ENCODE measurements at regions not wholly inside any gene's neighbourhood (a gene's known extent, or its start where the extent isn't known, plus 50 kb on each side); places are given as distances from the start of the nearest gene placed in this dataset.
"Not testable (repeated sequence)": the region's sequence is repeated elsewhere in the genome, so short reads cannot be mapped to it uniquely, and the experiment has no call there.

DNA sequence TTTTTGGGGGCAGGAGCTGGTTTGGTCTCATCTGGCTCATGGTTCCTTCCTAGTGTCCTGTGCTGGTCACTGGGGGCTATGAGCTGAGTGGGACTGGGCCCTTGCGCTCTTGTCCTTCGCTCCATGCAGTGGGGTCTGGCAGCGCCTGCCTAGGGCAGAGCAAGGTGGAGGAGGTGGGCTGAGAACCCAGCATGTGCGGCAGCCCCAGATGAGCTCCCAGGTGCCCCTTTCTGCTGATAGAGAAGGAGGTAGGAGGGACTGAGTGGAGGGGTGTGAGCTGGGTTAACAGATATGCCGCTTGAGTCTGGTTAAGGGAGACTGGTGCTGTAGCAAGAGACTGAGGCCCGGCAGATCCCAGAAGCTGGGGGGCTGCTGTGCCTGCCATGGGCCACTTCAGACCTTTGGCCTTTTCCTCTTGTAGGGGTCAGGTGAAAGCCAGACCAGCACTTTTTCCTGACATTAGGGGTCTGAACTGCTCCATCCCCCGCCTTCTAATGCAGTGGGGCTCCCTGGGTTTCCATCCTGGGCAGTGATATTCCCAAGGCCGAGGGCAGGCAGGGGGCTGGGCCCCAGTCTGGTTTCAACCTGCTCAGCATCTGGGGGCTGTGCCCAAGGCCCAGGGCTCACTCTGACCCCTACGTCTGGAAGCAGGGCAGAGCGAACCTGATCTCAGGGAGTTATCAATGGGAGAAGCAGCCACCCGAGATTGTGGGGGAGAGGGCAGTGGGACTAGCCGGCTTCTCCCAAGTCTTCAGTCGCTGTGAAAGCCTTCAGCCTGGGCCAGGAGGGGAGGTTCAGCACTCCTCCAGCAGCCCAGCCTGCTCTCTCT is 62.9 kb upstream of the PRR23C start:
- no peaks in the 10 kb centered on the region for H3K36me3 ChIP-seq (ENCODE audit: insufficient read depth, low read length)
- no peaks in the 10 kb centered on the region for H3K79me2 ChIP-seq (ENCODE audit: control insufficient read depth, insufficient read depth, low read length, unreplicated experiment)
- H3K27me3 ChIP-seq (ENCODE audit: insufficient read depth, low read length) = peaks cover 44% of the 10 kb centered on the region
- H3K27ac ChIP-seq (ENCODE audit: low read depth, low read length) = no peak overlapping the region
- H2AFZ ChIP-seq (ENCODE audit: low read length, unreplicated experiment) = no peak overlapping the region
- no peak overlapping the region for H3K4me3 ChIP-seq (ENCODE audit: low read depth, low read length)
- no peaks in the 10 kb centered on the region for H3K4me1 ChIP-seq (ENCODE audit: control insufficient read depth, insufficient read depth, low read length, unreplicated experiment)

DNA sequence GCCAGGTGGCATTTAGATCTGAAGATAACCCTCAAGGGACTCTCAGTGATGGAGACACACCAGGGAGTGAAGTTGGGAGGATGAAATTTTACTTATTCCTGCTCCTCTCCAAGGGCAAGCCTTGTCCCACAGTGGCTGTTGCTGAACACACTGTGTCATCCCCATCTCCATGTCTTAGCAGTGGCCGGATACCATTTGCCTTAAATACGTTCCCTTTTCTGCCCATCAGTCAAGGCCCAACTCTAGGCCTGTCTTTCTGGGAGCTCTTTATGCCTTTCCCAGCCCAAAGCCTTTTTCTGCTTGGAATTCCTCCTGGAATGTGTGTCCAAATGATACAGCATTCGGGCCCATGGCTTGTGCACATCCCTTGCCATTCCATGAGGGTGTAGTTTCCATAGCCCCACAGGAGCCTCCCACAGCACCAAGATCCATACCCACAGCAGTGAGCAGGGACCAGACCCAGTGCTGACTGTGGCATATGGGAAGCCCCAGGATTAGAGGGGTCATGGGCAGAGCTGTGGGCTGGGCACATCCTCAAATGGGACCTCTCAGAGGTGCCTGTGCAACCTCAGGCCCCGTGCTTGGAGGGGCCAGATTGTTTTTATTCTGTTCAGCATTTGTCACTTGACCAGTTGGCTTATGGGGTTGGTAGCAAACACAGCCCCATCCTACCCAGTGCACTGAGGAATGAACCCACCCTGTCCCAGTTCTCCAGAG is 63.7 kb upstream of the PRR23C start:
- no peaks in the 10 kb centered on the region for H3K36me3 ChIP-seq (ENCODE audit: insufficient read depth, low read length)
- H3K79me2 ChIP-seq (ENCODE audit: control insufficient read depth, insufficient read depth, low read length, unreplicated experiment) = no peaks in the 10 kb centered on the region
- peaks cover 40% of the 10 kb centered on the region for H3K27me3 ChIP-seq (ENCODE audit: insufficient read depth, low read length)
- H3K4me3 ChIP-seq (ENCODE audit: low read depth, low read length) = no peak overlapping the region
- H3K27ac ChIP-seq (ENCODE audit: low read depth, low read length) = no peak overlapping the region
- H3K4me1 ChIP-seq (ENCODE audit: control insufficient read depth, insufficient read depth, low read length, unreplicated experiment) = no peaks in the 10 kb centered on the region
- no peak overlapping the region for H2AFZ ChIP-seq (ENCODE audit: low read length, unreplicated experiment)

DNA sequence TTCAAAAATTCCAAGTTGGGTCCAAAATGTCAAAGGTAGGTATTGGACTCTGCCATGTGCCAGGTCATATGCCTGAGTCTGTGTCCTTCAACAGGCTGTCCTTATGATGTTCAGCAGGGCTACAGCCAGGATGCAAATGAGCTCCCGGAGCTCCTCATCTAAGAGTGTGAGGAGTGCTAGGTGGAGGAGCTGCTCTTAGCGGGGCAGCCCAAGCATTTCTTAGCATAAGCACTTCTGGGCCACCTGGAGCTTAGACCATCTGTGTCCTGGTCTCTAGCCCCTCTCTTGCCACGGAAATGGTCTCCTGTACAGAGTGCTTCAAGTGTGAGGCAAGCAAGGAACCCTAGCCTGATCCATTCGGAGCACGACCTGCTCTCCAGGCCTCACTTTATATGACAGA is 64.6 kb upstream of the PRR23C start:
- Histone ChIP-seq H3K36me3 (ENCODE audit: insufficient read depth, low read length) (no peaks in the 10 kb centered on the region), H3K4me3 (ENCODE audit: low read depth, low read length) (no peak overlapping the region), H3K27ac (ENCODE audit: low read depth, low read length) (no peak overlapping the region), H3K4me1 (ENCODE audit: control insufficient read depth, insufficient read depth, low read length, unreplicated experiment) (no peaks in the 10 kb centered on the region), H2AFZ (ENCODE audit: low read length, unreplicated experiment) (no peak overlapping the region), H3K27me3 (ENCODE audit: insufficient read depth, low read length) (peaks cover 35% of the 10 kb centered on the region), H3K79me2 (ENCODE audit: control insufficient read depth, insufficient read depth, low read length, unreplicated experiment) (no peaks in the 10 kb centered on the region)

DNA sequence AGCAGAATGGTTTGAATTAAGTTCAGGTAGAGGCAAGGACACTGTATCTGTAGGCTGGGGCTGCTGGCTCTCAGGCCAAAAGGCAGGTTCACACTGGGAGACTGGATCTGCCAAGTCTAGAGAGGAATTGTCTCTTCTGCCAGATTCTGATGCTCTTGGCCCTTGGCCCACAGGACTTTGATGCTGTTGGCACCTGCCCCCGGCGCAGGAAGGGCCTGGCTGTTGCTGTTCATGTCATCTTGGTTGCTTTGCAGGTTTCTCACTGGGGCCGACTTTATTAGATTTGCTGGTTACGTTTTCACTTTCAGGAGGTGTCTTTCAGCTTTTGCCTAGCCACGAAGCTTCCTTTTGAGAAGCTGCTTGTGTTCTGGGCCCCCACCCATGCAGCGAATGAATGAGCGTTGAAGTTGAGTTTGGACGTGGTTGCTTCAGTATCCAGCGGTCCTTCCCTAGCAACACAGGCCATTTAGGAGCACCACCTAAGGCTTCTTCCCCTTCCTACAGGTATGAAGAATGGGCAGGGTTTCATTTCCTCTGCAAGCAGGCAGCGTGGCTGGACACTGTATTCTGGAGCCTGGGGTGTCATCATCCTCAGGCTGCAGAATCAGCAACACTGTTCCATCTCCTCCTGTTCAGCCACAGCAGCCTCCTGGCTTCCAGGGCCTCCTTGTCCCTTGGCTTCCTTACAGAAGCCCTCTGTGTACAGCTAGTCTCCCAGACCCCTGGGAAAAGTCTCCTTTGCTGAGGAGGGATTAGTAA is 65.6 kb upstream of the PRR23C start:
- Histone ChIP-seq H3K4me1 (ENCODE audit: control insufficient read depth, insufficient read depth, low read length, unreplicated experiment) (no peaks in the 10 kb centered on the region), H3K27me3 (ENCODE audit: insufficient read depth, low read length) (peaks cover 35% of the 10 kb centered on the region), H3K27ac (ENCODE audit: low read depth, low read length) (no peak overlapping the region), H3K4me3 (ENCODE audit: low read depth, low read length) (no peak overlapping the region), H3K79me2 (ENCODE audit: control insufficient read depth, insufficient read depth, low read length, unreplicated experiment) (no peaks in the 10 kb centered on the region), H2AFZ (ENCODE audit: low read length, unreplicated experiment) (no peak overlapping the region), H3K36me3 (ENCODE audit: insufficient read depth, low read length) (no peaks in the 10 kb centered on the region)

DNA sequence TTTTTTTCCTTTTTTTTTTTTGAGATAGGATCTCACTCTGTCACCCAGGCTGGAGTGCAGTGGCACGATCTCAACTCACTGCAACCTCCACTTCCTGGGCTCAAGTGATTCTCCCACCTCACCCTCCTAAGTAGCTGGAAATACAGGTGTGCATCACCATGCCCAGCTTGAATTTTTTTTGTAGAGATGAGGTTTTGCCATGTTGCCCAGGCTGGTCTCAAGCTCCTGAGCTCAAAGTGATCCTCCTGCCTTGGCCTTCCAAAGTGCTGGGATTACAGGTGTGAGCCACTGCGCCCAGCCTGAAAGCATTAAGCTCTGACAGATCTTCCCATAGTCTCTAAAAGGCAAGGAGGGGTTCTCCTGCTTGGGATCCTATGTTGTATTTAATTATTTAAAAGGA is 66.2 kb upstream of the PRR23C start:
- not testable (repeated sequence) for H3K4me3 ChIP-seq (ENCODE audit: low read depth, low read length); H3K79me2 ChIP-seq (ENCODE audit: control insufficient read depth, insufficient read depth, low read length, unreplicated experiment); H3K36me3 ChIP-seq (ENCODE audit: insufficient read depth, low read length); H3K27ac ChIP-seq (ENCODE audit: low read depth, low read length); H3K4me1 ChIP-seq (ENCODE audit: control insufficient read depth, insufficient read depth, low read length, unreplicated experiment); H2AFZ ChIP-seq (ENCODE audit: low read length, unreplicated experiment)
- H3K27me3 ChIP-seq (ENCODE audit: insufficient read depth, low read length) = peaks cover 31% of the 10 kb centered on the region

DNA sequence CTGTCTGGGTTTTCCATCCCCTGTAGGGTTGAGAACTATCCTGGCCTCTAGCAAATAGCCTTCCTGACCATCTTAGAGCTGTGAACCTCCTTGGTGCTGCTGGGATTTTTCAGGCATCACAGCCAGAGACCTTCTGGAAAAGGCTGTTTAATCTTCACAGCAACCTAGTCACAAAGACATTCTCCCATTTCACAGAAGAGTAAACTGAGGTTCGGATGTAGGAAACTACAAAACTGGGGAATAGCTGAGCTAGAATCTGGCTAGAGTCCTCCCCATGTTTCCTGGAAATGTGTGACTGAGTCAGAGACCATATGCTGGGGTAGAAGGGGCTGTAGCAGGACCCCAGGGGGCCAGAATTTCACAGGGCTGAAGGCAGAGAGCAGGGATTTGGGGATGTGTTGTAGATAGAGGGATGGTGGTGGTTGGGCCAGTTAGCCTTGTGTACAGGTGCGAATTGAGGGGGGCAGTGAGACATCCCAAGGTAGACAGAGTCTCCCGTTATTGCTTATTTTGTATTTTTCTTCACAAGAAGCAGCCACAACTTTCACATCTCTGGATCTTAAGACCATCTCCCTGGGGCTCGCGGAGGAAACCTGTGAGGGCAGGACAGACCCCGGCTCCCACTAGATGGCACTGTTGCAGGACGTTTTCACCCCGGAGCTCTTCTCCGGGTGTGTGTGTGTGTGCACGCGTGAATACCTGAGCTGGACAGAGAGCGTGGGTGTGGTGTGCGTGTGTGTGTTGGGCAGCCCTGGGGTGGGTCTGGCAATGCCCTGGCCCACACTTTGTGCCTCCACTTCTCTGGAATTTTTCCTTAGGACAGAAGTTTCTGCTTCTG is 66.9 kb upstream of the PRR23C start:
- Histone ChIP-seq H2AFZ (ENCODE audit: low read length, unreplicated experiment) (no peak overlapping the region), H3K27ac (ENCODE audit: low read depth, low read length) (no peak overlapping the region), H3K36me3 (ENCODE audit: insufficient read depth, low read length) (no peaks in the 10 kb centered on the region), H3K4me3 (ENCODE audit: low read depth, low read length) (no peak overlapping the region), H3K27me3 (ENCODE audit: insufficient read depth, low read length) (peaks cover 31% of the 10 kb centered on the region), H3K4me1 (ENCODE audit: control insufficient read depth, insufficient read depth, low read length, unreplicated experiment) (no peaks in the 10 kb centered on the region), H3K79me2 (ENCODE audit: control insufficient read depth, insufficient read depth, low read length, unreplicated experiment) (no peaks in the 10 kb centered on the region)

DNA sequence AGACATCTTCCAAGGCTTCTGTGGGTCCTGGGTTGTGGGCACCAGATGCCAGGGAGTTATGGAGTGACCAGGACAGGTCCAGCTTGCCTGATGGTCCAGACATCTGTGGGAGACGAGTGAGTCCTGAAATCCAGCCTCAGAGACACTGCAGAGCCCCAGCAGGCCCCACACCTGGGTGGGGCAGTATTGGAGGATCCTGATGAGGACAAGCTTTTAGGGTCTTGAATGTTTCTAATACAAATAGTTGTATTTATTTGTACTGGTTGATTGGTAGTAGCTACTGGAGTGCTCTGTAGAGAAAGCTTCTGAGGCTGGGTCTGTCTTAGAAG is 67.5 kb upstream of the PRR23C start:
- H2AFZ ChIP-seq (ENCODE audit: low read length, unreplicated experiment) = no peak overlapping the region
- H3K27ac ChIP-seq (ENCODE audit: low read depth, low read length) = no peak overlapping the region
- no peak overlapping the region for H3K4me3 ChIP-seq (ENCODE audit: low read depth, low read length)
- H3K4me1 ChIP-seq (ENCODE audit: control insufficient read depth, insufficient read depth, low read length, unreplicated experiment) = peaks cover 4% of the 10 kb centered on the region
- H3K36me3 ChIP-seq (ENCODE audit: insufficient read depth, low read length) = no peaks in the 10 kb centered on the region
- H3K27me3 ChIP-seq (ENCODE audit: insufficient read depth, low read length) = peaks cover 31% of the 10 kb centered on the region
- H3K79me2 ChIP-seq (ENCODE audit: control insufficient read depth, insufficient read depth, low read length, unreplicated experiment) = no peaks in the 10 kb centered on the region

DNA sequence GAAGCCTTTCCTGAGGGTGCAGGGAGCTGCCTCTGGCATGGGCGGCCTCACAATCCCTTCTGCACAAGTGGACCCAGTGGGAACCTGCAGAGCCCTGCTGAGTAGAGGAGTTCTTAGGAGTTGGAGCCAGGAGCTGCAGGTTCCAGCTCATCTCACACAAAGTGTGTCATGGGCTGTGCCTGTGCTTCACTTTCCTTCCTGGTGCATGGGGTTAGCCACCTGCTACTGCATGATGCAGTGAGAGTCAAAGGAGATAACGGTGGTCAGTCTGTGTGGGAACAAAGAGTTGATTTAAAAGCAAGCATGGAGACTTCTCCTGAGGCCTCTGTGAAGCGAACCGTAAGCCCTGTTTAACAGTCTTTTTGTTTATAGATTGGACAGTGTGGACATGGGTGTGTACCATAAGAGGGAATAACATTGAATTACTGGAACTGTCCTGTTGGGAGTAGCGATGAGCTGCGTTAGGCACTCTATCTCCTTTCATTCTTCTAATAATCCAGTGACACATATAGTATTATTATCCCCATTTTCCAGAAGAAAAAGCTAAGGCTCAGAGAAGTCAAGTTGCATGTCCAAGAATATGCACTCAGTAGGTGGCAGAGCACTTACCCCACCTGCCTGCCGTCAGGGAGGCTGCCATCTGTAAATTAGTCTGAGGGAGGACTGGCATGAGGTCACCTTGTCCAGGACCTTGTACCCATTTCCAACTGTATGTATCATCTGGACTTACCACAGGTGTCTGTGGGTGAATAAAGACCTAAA is 68.7 kb upstream of the PRR23C start:
- Histone ChIP-seq H3K27me3 (ENCODE audit: insufficient read depth, low read length) (peaks cover 31% of the 10 kb centered on the region), H3K79me2 (ENCODE audit: control insufficient read depth, insufficient read depth, low read length, unreplicated experiment) (no peaks in the 10 kb centered on the region), H3K36me3 (ENCODE audit: insufficient read depth, low read length) (no peaks in the 10 kb centered on the region), H2AFZ (ENCODE audit: low read length, unreplicated experiment) (no peak overlapping the region), H3K4me1 (ENCODE audit: control insufficient read depth, insufficient read depth, low read length, unreplicated experiment) (peaks cover 8% of the 10 kb centered on the region), H3K4me3 (ENCODE audit: low read depth, low read length) (no peak overlapping the region), H3K27ac (ENCODE audit: low read depth, low read length) (no peak overlapping the region)

DNA sequence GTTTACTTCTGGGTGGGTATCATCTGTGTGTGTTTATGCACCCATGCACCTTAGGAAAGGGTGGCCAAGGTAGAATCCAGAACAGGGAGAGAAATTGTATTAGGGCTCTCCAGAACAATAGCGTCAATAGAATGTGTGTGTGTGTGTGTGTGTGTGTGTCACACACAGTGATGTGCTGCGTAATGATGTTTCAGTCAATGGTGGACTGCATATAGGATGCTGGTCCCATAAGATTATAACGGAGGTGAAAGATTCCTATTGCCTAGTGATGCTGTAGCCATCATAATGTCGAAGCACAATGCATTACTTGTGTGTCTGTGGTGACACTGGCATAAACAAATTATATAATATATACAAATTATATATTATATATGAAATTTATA is 69.3 kb upstream of the PRR23C start:
- Histone ChIP-seq H3K79me2 (ENCODE audit: control insufficient read depth, insufficient read depth, low read length, unreplicated experiment) (no peaks in the 10 kb centered on the region), H3K27ac (ENCODE audit: low read depth, low read length) (no peak overlapping the region), H2AFZ (ENCODE audit: low read length, unreplicated experiment) (no peak overlapping the region), H3K36me3 (ENCODE audit: insufficient read depth, low read length) (no peaks in the 10 kb centered on the region), H3K4me3 (ENCODE audit: low read depth, low read length) (no peak overlapping the region), H3K27me3 (ENCODE audit: insufficient read depth, low read length) (peaks cover 29% of the 10 kb centered on the region), H3K4me1 (ENCODE audit: control insufficient read depth, insufficient read depth, low read length, unreplicated experiment) (peaks cover 8% of the 10 kb centered on the region)

DNA sequence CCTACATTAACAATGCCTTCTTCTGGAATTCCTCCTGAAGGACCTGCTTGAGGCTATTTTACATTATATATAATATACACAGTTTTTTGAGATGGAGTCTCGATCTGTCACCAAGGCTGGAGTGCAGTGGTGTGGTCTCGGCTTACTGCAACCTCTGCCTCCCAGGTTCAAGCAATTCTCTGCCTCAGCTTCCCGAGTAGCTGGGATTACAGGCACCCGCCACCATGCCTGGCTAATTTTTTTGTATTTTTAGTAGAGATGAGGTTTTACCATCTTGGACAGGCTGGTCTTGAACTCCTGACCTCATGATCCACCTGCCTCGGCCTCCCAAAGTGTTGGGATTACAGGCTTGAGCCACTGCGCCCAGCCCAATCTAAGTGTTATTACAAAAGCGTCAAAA is 71.9 kb upstream of the PRR23C start:
- not testable (repeated sequence) for H2AFZ ChIP-seq (ENCODE audit: low read length, unreplicated experiment); H3K4me3 ChIP-seq (ENCODE audit: low read depth, low read length); H3K27ac ChIP-seq (ENCODE audit: low read depth, low read length); H3K79me2 ChIP-seq (ENCODE audit: control insufficient read depth, insufficient read depth, low read length, unreplicated experiment); H3K36me3 ChIP-seq (ENCODE audit: insufficient read depth, low read length); H3K27me3 ChIP-seq (ENCODE audit: insufficient read depth, low read length)
- peaks cover 28% of the 10 kb centered on the region for H3K4me1 ChIP-seq (ENCODE audit: control insufficient read depth, insufficient read depth, low read length, unreplicated experiment)

All from ACC112 (cell line).